Trophoblast cell (in vitro differentiated cells and primary cell): ENCODE measurements at regions not wholly inside any gene's neighbourhood (a gene's known extent, or its start where the extent isn't known, plus 50 kb on each side); places are given as distances from the start of the nearest gene placed in this dataset.

ENCODE experiments used
- DNase-seq, 2 donors: peaks; one replicate each; pipeline ENCODE4 v3.0.0-alpha.2; 2016
- H2AFZ ChIP-seq: 2 replicates; pipeline ENCODE4 v1.6.1; 2013; ENCODE audit warnings: low read length, moderate library complexity, mild to moderate bottlenecking; ENCODE audit not compliant: insufficient read depth, poor library complexity
- H2AK5ac ChIP-seq: 2 replicates; pipeline ENCODE4 v1.6.1; 2013; ENCODE audit warnings: mild to moderate bottlenecking, low read length
- H2BK120ac ChIP-seq: 2 replicates; pipeline ENCODE4 v1.6.1; 2013; ENCODE audit warnings: low read length, mild to moderate bottlenecking, moderate library complexity; ENCODE audit not compliant: insufficient read depth, poor library complexity
- H2BK12ac ChIP-seq: 2 replicates; pipeline ENCODE4 v1.6.1; 2013; ENCODE audit warnings: mild to moderate bottlenecking, low read length, moderate library complexity
- H2BK5ac ChIP-seq: 2 replicates; pipeline ENCODE4 v1.6.1; 2013; ENCODE audit warnings: low read length, low read depth, moderate library complexity, mild to moderate bottlenecking; ENCODE audit not compliant: poor library complexity
- H3K14ac ChIP-seq: 2 replicates; pipeline ENCODE4 v1.6.1; 2013; ENCODE audit warnings: mild to moderate bottlenecking, low read length
- H3K18ac ChIP-seq: 2 replicates; pipeline ENCODE4 v1.6.1; 2013; ENCODE audit warnings: mild to moderate bottlenecking, low read length
- H3K23ac ChIP-seq: 2 replicates; pipeline ENCODE4 v1.6.1; 2013; ENCODE audit warnings: low read length
- H3K27ac ChIP-seq: 2 replicates; pipeline ENCODE4 v1.5.1; 2013; ENCODE audit warnings: low read depth, mild to moderate bottlenecking, inconsistent platforms, low read length, moderate library complexity
- H3K27me3 ChIP-seq: 2 replicates; pipeline ENCODE4 v1.6.1; 2013; ENCODE audit warnings: inconsistent platforms, mild to moderate bottlenecking, low read length, moderate library complexity; ENCODE audit not compliant: insufficient read depth
- H3K36me3 ChIP-seq, 2 experiments: 1 replicate in 1 of 2; 2 replicates in 1 of 2; pipeline ENCODE4 v1.6.1; 2013; ENCODE audit warnings: low read length in 2 of 2, mild to moderate bottlenecking in 2 of 2, moderate library complexity in 1 of 2; ENCODE audit not compliant: insufficient read depth in 2 of 2, control insufficient read depth in 1 of 2
- H3K4ac ChIP-seq: 2 replicates; pipeline ENCODE4 v1.6.1; 2013; ENCODE audit warnings: low read depth, mild to moderate bottlenecking, low read length, moderate library complexity
- H3K4me1 ChIP-seq, 2 experiments: 1 replicate in 1 of 2; 2 replicates in 1 of 2; pipeline ENCODE4 v1.6.1; 2013; ENCODE audit warnings: low read length in 2 of 2, mild to moderate bottlenecking in 2 of 2, moderate library complexity in 1 of 2; ENCODE audit not compliant: insufficient read depth in 2 of 2, control insufficient read depth in 1 of 2
- H3K4me2 ChIP-seq: 2 replicates; pipeline ENCODE4 v1.6.1; 2013; ENCODE audit warnings: inconsistent platforms, mild to moderate bottlenecking, low read length, moderate library complexity
- H3K4me3 ChIP-seq: 2 replicates; pipeline ENCODE4 v1.5.1; 2013; ENCODE audit warnings: mild to moderate bottlenecking, low read depth, low read length, inconsistent platforms
- H3K79me1 ChIP-seq: one replicate; pipeline ENCODE4 v1.6.1; 2013; ENCODE audit warnings: low read length
- H3K79me2 ChIP-seq: 2 replicates; pipeline ENCODE4 v1.6.1; 2013; ENCODE audit warnings: low read length, mild to moderate bottlenecking; ENCODE audit not compliant: control insufficient read depth, insufficient read depth, poor library complexity
- H3K9ac ChIP-seq: 2 replicates; pipeline ENCODE4 v1.6.1; 2013; ENCODE audit warnings: mild to moderate bottlenecking, low read length
- H3K9me3 ChIP-seq: 2 replicates; pipeline ENCODE4 v1.6.1; 2013; ENCODE audit warnings: low read depth, mild to moderate bottlenecking, control low read depth, inconsistent platforms, low read length; ENCODE audit not compliant: insufficient read depth
- H4K12ac ChIP-seq: 2 replicates; pipeline ENCODE4 v1.6.1; 2013; ENCODE audit warnings: low read depth, mild to moderate bottlenecking, low read length, moderate library complexity
- H4K8ac ChIP-seq: 2 replicates; pipeline ENCODE4 v1.6.1; 2013; ENCODE audit warnings: low read depth, mild to moderate bottlenecking, low read length, moderate library complexity
- H4K91ac ChIP-seq: one replicate; pipeline ENCODE4 v1.6.1; 2013; ENCODE audit warnings: low read depth, mild to moderate bottlenecking, low read length, moderate library complexity
- WGBS: extraction: QIAGEN DNeasy Blood & Tissue Kit; methylation state at CpG from one replicate; pipeline ENCODE4 v1.1.7; 2013; ENCODE audit warnings: missing lambda C conversion rate; ENCODE audit not compliant: insufficient read length, insufficient coverage; ENCODE audit errors: extremely low coverage; 5-methylcytosine and 5-hydroxymethylcytosine counted together

DNA sequence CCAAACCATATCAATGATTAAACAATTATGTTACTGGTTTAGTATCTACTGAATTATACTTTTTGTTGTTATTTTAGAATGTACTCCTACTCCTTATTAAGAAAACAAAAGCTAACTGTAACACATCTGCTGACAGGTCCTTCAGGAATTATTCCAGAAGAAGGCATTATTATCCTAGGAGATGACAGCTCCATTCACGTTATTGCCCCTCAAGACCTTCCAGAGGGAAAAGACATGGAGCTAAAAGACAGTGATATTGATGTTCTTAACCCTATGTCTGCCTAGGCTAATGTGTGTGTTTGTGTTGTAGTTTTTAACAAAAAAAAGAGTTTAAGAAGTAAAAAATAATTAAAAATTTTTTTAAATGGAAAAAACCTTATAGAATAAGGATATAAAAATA lies 206.8 kb upstream of the KLHL4 start:
- Histone ChIP-seq H3K4ac (no peak overlapping the region), H3K9ac (no peak overlapping the region), H2BK5ac (no peak overlapping the region), H3K14ac (no peak overlapping the region), H3K4me2 (no peak overlapping the region), H2AFZ (no peak overlapping the region), H2BK12ac (no peak overlapping the region), H3K36me3 (no peaks in the 10 kb centered on the region), H3K27me3 (no peaks in the 10 kb centered on the region), H3K23ac (no peak overlapping the region), H2AK5ac (no peak overlapping the region), H3K4me1 (no peaks in the 10 kb centered on the region), H3K79me2 (no peaks in the 10 kb centered on the region), H3K4me3 (no peak overlapping the region), H2BK120ac (no peak overlapping the region), H4K8ac (no peak overlapping the region), H3K79me1 (no peaks in the 10 kb centered on the region), H4K91ac (no peak overlapping the region), H3K27ac (no peak overlapping the region), H3K9me3 (no peaks in the 10 kb centered on the region), H4K12ac (no peak overlapping the region), H3K18ac (no peak overlapping the region)
- no CpG with 5 or more reads among the region's 1 CpG for WGBS
- DNase-seq, result no peak

DNA sequence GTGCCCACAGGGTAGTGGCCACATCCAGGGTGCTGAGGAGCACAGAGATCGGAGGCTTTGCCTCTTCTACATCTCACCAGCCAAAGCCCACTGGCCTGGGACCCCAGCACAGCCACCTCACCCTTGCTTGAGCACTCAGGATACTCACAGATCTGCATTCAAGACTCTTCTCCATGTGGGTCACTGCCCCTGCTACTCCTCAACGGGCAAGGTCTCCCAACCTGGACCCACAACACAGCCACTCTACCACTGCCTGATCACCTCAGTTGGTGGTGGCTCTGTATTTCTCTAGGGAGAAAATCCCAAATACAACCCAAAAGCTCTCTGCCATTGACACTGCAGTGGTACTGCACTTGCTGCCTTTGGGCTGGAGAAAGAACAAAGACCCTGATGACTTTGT lies 190.3 kb upstream of the KLHL4 start:
- H2AFZ ChIP-seq, result no peak overlapping the region
- no CpG with 5 or more reads among the region's 2 CpGs for WGBS
- no peak overlapping the region for H3K4ac ChIP-seq
- no peak overlapping the region for H2BK120ac ChIP-seq
- H3K9ac ChIP-seq, result no peak overlapping the region
- no peaks in the 10 kb centered on the region for H3K79me1 ChIP-seq
- no peak overlapping the region for H3K23ac ChIP-seq
- no peak overlapping the region for H2BK5ac ChIP-seq
- H3K79me2 ChIP-seq, result no peaks in the 10 kb centered on the region
- no peaks in the 10 kb centered on the region for H3K36me3 ChIP-seq
- DNase-seq, result no peak
- H2AK5ac ChIP-seq, result no peak overlapping the region
- H3K4me1 ChIP-seq, result no peaks in the 10 kb centered on the region
- no peak overlapping the region for H3K27ac ChIP-seq
- H4K91ac ChIP-seq, result no peak overlapping the region
- no peak overlapping the region for H3K4me3 ChIP-seq
- H4K12ac ChIP-seq, result no peak overlapping the region
- no peaks in the 10 kb centered on the region for H3K27me3 ChIP-seq
- H3K18ac ChIP-seq, result no peak overlapping the region
- no peak overlapping the region for H4K8ac ChIP-seq
- no peaks in the 10 kb centered on the region for H3K9me3 ChIP-seq
- no peak overlapping the region for H3K4me2 ChIP-seq
- H3K14ac ChIP-seq, result no peak overlapping the region
- no peak overlapping the region for H2BK12ac ChIP-seq

GRCh38 chrX:87337267-87337666 lies 180.3 kb upstream of the KLHL4 start:
- Histone ChIP-seq H2AFZ (no peak overlapping the region), H3K27me3 (no peaks in the 10 kb centered on the region), H3K14ac (no peak overlapping the region), H2BK12ac (no peak overlapping the region), H4K91ac (no peak overlapping the region), H3K4me2 (no peak overlapping the region), H3K36me3 (no peaks in the 10 kb centered on the region), H3K9me3 (no peaks in the 10 kb centered on the region), H3K9ac (no peak overlapping the region), H2AK5ac (no peak overlapping the region), H3K4me1 (no peaks in the 10 kb centered on the region), H3K79me1 (no peaks in the 10 kb centered on the region), H2BK5ac (no peak overlapping the region), H4K12ac (no peak overlapping the region), H3K27ac (no peak overlapping the region), H2BK120ac (no peak overlapping the region), H3K4me3 (no peak overlapping the region), H3K79me2 (no peaks in the 10 kb centered on the region), H3K18ac (no peak overlapping the region), H3K23ac (no peak overlapping the region), H4K8ac (no peak overlapping the region), H3K4ac (no peak overlapping the region)
- DNase-seq, result no peak
- no CpG with 5 or more reads among the region's 1 CpG for WGBS

GRCh38 chrX:87338510-87338909 lies 179.1 kb upstream of the KLHL4 start:
- H3K9ac ChIP-seq, result no peak overlapping the region
- H2BK5ac ChIP-seq, result no peak overlapping the region
- H3K4me2 ChIP-seq, result no peak overlapping the region
- H2AK5ac ChIP-seq, result no peak overlapping the region
- no peak overlapping the region for H3K14ac ChIP-seq
- H3K4ac ChIP-seq, result no peak overlapping the region
- no peak overlapping the region for H3K4me3 ChIP-seq
- H2BK120ac ChIP-seq, result no peak overlapping the region
- no peak overlapping the region for H4K8ac ChIP-seq
- H3K23ac ChIP-seq, result no peak overlapping the region
- H2AFZ ChIP-seq, result no peak overlapping the region
- H4K91ac ChIP-seq, result no peak overlapping the region
- no peaks in the 10 kb centered on the region for H3K4me1 ChIP-seq
- H3K9me3 ChIP-seq, result no peaks in the 10 kb centered on the region
- no peaks in the 10 kb centered on the region for H3K79me2 ChIP-seq
- no peaks in the 10 kb centered on the region for H3K27me3 ChIP-seq
- H4K12ac ChIP-seq, result no peak overlapping the region
- H3K79me1 ChIP-seq, result no peaks in the 10 kb centered on the region
- DNase-seq, result peak in 1 of 2 donors; percentile 39
- H3K36me3 ChIP-seq, result no peaks in the 10 kb centered on the region
- no peak overlapping the region for H2BK12ac ChIP-seq
- H3K27ac ChIP-seq, result no peak overlapping the region
- H3K18ac ChIP-seq, result no peak overlapping the region

- Histone ChIP-seq H3K27ac (no peak overlapping the region), H3K4ac (no peak overlapping the region), H2BK120ac (no peak overlapping the region), H3K4me3 (no peak overlapping the region), H3K4me2 (no peak overlapping the region), H3K79me1 (no peaks in the 10 kb centered on the region), H3K9me3 (no peaks in the 10 kb centered on the region), H3K4me1 (no peaks in the 10 kb centered on the region), H2AFZ (no peak overlapping the region), H4K12ac (no peak overlapping the region), H3K36me3 (no peaks in the 10 kb centered on the region), H2AK5ac (no peak overlapping the region), H3K14ac (no peak overlapping the region), H3K9ac (no peak overlapping the region), H3K18ac (no peak overlapping the region), H3K23ac (no peak overlapping the region), H4K8ac (no peak overlapping the region), H3K79me2 (no peaks in the 10 kb centered on the region), H2BK12ac (no peak overlapping the region), H2BK5ac (no peak overlapping the region), H4K91ac (no peak overlapping the region), H3K27me3 (no peaks in the 10 kb centered on the region)
- DNase-seq, result no peak
- no CpG with 5 or more reads among the region's 2 CpGs for WGBS
Observed at GRCh38 chrX:87370865-87371264, 146.7 kb upstream of the KLHL4 start.
